ENCODE measurements at regions not wholly inside any gene's neighbourhood (a gene's known extent, or its start where the extent isn't known, plus 50 kb on each side); places are given as distances from the start of the nearest gene placed in this dataset.
"Not testable (repeated sequence)": the region's sequence is repeated elsewhere in the genome, so short reads cannot be mapped to it uniquely, and the experiment has no call there.

- no peak overlapping the region for H3K4me3 Mint-ChIP-seq
- H3K36me3 Mint-ChIP-seq (ENCODE audit: low read depth): no peaks in the 10 kb centered on the region
- ATAC-seq (ENCODE audit: low read depth): no peak
- ChIA-PET CTCF (no interaction called here), POLR2A (no interaction called here)
- no peak overlapping the region for H3K27ac Mint-ChIP-seq
- intact Hi-C loops (cut with micrococcal nuclease): no loop called here
- H3K4me1 Mint-ChIP-seq: no peaks in the 10 kb centered on the region
- TF ChIP-seq CTCF (IDR thresholded peaks at IDR 0.05): no peak
- no peaks in the 10 kb centered on the region for H3K27me3 Mint-ChIP-seq
- DNase-seq: no peak
- H3K9me3 Mint-ChIP-seq: peaks cover 9% of the 10 kb centered on the region
Observed at GRCh38 chr4:187501731-187502130, 493.8 kb upstream of the ZFP42 start.

GRCh38 chr4:187504974-187505797 is 490.4 kb upstream of the ZFP42 start:
- no peaks in the 10 kb centered on the region for H3K4me1 Mint-ChIP-seq
- H3K27ac Mint-ChIP-seq: no peak overlapping the region
- no peaks in the 10 kb centered on the region for H3K27me3 Mint-ChIP-seq
- TF ChIP-seq CTCF (IDR thresholded peaks at IDR 0.05): no peak
- ChIA-PET POLR2A (no interaction called here), CTCF (no interaction called here)
- peaks cover 11% of the 10 kb centered on the region for H3K9me3 Mint-ChIP-seq
- H3K4me3 Mint-ChIP-seq: no peak overlapping the region
- H3K36me3 Mint-ChIP-seq (ENCODE audit: low read depth): no peaks in the 10 kb centered on the region
- intact Hi-C loops (cut with micrococcal nuclease): no loop called here
- ATAC-seq (ENCODE audit: low read depth) (no peak), DNase-seq (no peak)

GRCh38 chr4:187505798-187506141 is 489.8 kb upstream of the ZFP42 start:
- POLR2A ChIA-PET; H3K4me3 Mint-ChIP-seq; H3K27ac Mint-ChIP-seq; intact Hi-C loops (cut with micrococcal nuclease); H3K4me1 Mint-ChIP-seq; H3K27me3 Mint-ChIP-seq; DNase-seq; ATAC-seq (ENCODE audit: low read depth); H3K36me3 Mint-ChIP-seq (ENCODE audit: low read depth); CTCF ChIA-PET: not testable (repeated sequence)
- H3K9me3 Mint-ChIP-seq: peaks cover 11% of the 10 kb centered on the region

- ATAC-seq (ENCODE audit: low read depth) (no peak), DNase-seq (no peak)
- Mint-ChIP-seq H3K36me3 (ENCODE audit: low read depth) (no peaks in the 10 kb centered on the region), H3K9me3 (no peaks in the 10 kb centered on the region), H3K27ac (no peak overlapping the region), H3K4me3 (no peak overlapping the region), H3K4me1 (no peaks in the 10 kb centered on the region), H3K27me3 (no peaks in the 10 kb centered on the region)
- ChIA-PET POLR2A (no interaction called here), CTCF (no interaction called here)
- TF ChIP-seq CTCF (IDR thresholded peaks at IDR 0.05): no peak
- intact Hi-C loops (cut with micrococcal nuclease): no loop called here
Observed at GRCh38 chr4:187516224-187516623, 479.3 kb upstream of the ZFP42 start.

- Mint-ChIP-seq H3K4me3 (no peak overlapping the region), H3K9me3 (peaks cover 19% of the 10 kb centered on the region), H3K36me3 (ENCODE audit: low read depth) (no peaks in the 10 kb centered on the region), H3K27me3 (no peaks in the 10 kb centered on the region), H3K4me1 (no peaks in the 10 kb centered on the region), H3K27ac (no peak overlapping the region)
- DNase-seq: no peak
- intact Hi-C loops (cut with micrococcal nuclease): no loop called here
- TF ChIP-seq CTCF (IDR thresholded peaks at IDR 0.05): no peak
- ATAC-seq (ENCODE audit: low read depth): no peak
- CTCF ChIA-PET: no interaction called here
- POLR2A ChIA-PET: no interaction called here
Observed at GRCh38 chr4:187541666-187542065, 453.9 kb upstream of the ZFP42 start.
